PC-3 (cell line): ENCODE measurements at regions not wholly inside any gene's neighbourhood (a gene's known extent, or its start where the extent isn't known, plus 50 kb on each side); places are given as distances from the start of the nearest gene placed in this dataset.
"Not testable (repeated sequence)": the region's sequence is repeated elsewhere in the genome, so short reads cannot be mapped to it uniquely, and the experiment has no call there.

Experiments used
- ATAC-seq: fragments of 200-7000 bp; cut with Tn5 transposase; 2 replicates; pipeline ENCODE4 v1.9.1; 2020; ENCODE audit warnings: mild to moderate bottlenecking, moderate library complexity
- BruUV-seq: library from RNA; stranded (reverse); fragments of 400-500 nt; replicated peaks from 2 replicates; lab custom pipeline; 2021; lab: Mats Ljungman, UMichigan
- CTCF ChIA-PET: fragments of 300-600 bp; sonication (Branson Sonifier 250); formaldehyde crosslinking; loops from one replicate; lab custom pipeline; 2022; ENCODE audit warnings: antibody characterized with exemption; lab: Charles Lee
- POLR2A ChIA-PET: fragments of 300-600 bp; sonication (Branson Sonifier 250); formaldehyde crosslinking; loops from one replicate; lab custom pipeline; 2022; ENCODE audit warnings: antibody characterized with exemption; ENCODE audit not compliant: unreplicated experiment; lab: Charles Lee
- DNase-seq: peaks from one replicate; pipeline ENCODE4 v3.0.0-alpha.2; 2015
- H2AFZ ChIP-seq: fragments of 300-600 bp; sonication (generic); 2 replicates; pipeline ENCODE4 v1.6.0; 2016; ENCODE audit warnings: antibody characterized with exemption, low read length
- H3F3A ChIP-seq: fragments of 300-600 bp; sonication (generic); one replicate; pipeline ENCODE4 v1.6.0; 2017; ENCODE audit warnings: antibody characterized with exemption, low read length, control low read depth, mild to moderate bottlenecking; ENCODE audit not compliant: unreplicated experiment
- H3K27ac ChIP-seq: fragments of 300-600 bp; sonication (generic); 2 replicates; pipeline ENCODE4 v1.5.1; 2016; ENCODE audit warnings: mild to moderate bottlenecking, low read length
- H3K27me3 ChIP-seq: fragments of 300-600 bp; sonication (generic); 2 replicates; pipeline ENCODE4 v1.6.1; 2016; ENCODE audit warnings: low read length, mixed read lengths
- H3K36me3 ChIP-seq: fragments of 300-600 bp; sonication (generic); 2 replicates; pipeline ENCODE4 v1.6.1; 2016; ENCODE audit warnings: low read depth, mixed run types, low read length, mixed read lengths
- H3K4me1 ChIP-seq: fragments of 300-600 bp; sonication (generic); 2 replicates; pipeline ENCODE4 v1.5.1; 2016; ENCODE audit warnings: low read length; ENCODE audit not compliant: insufficient read depth
- H3K4me2 ChIP-seq: fragments of 300-600 bp; sonication (generic); 2 replicates; pipeline ENCODE4 v1.6.0; 2016; ENCODE audit warnings: low read length
- H3K4me3 ChIP-seq: fragments of 300-600 bp; sonication (generic); 2 replicates; pipeline ENCODE4 v1.5.1; 2016; ENCODE audit warnings: mild to moderate bottlenecking, low read length, mixed read lengths
- H3K79me2 ChIP-seq: fragments of 300-600 bp; sonication (generic); 2 replicates; pipeline ENCODE4 v1.6.1; 2017; ENCODE audit warnings: low read length, mixed read lengths
- H3K9ac ChIP-seq: fragments of 300-600 bp; sonication (generic); 2 replicates; pipeline ENCODE4 v1.6.0; 2016; ENCODE audit warnings: mild to moderate bottlenecking, low read length
- H3K9me2 ChIP-seq: fragments of 300-600 bp; sonication (generic); replicated peaks from 2 replicates; pipeline ENCODE4 v1.6.1; 2016; ENCODE audit warnings: mixed run types, low read length, mixed read lengths
- H3K9me3 ChIP-seq: fragments of 300-600 bp; sonication (generic); 2 replicates; pipeline ENCODE4 v1.6.1; 2016; ENCODE audit warnings: low read length, mixed read lengths
- H4K20me1 ChIP-seq: fragments of 300-600 bp; sonication (generic); 2 replicates; pipeline ENCODE4 v1.6.1; 2016; ENCODE audit warnings: low read length, mixed read lengths
- CTCF ChIP-seq: fragments of 300-600 bp; sonication (generic); conservative IDR thresholded peaks from 2 replicates; pipeline ENCODE4 v1.5.1; 2017; ENCODE audit warnings: antibody characterized with exemption, low read depth, mild to moderate bottlenecking, low read length
- intact Hi-C: fragments of 100-400 bp; cut with micrococcal nuclease; formaldehyde crosslinking; loops from 2 replicates; pipeline ENCODE4 v1.9.0; 2023

- H3K4me1 ChIP-seq, H3K9me3 ChIP-seq, H3K27me3 ChIP-seq, BruUV-seq, POLR2A ChIA-PET, H3K36me3 ChIP-seq, H3K27ac ChIP-seq, ATAC-seq, H3F3A ChIP-seq, H2AFZ ChIP-seq, H3K4me2 ChIP-seq, H3K79me2 ChIP-seq, DNase-seq, H3K9ac ChIP-seq, H3K4me3 ChIP-seq, CTCF ChIA-PET, H4K20me1 ChIP-seq, H3K9me2 ChIP-seq: not testable (repeated sequence)
- intact Hi-C loops, result loop anchor here (10.0 kb wide), 1 partner anchor 933 kb away; no protein-coding TSS in a partner anchor
- TF ChIP-seq CTCF, result peak; percentile 25; the same call in 1 of the 2 replicates
Observed at GRCh38 chr3:91287344-91287743, 2179.9 kb downstream of the EPHA3 start.

- H3K27ac ChIP-seq, ATAC-seq, H3K36me3 ChIP-seq, H3K4me1 ChIP-seq, H3K4me3 ChIP-seq, BruUV-seq, H3K79me2 ChIP-seq, DNase-seq, H3K9me2 ChIP-seq, H3K9ac ChIP-seq, H3K9me3 ChIP-seq, H4K20me1 ChIP-seq, H3F3A ChIP-seq, CTCF ChIA-PET, intact Hi-C loops, H3K27me3 ChIP-seq, POLR2A ChIA-PET, H2AFZ ChIP-seq, H3K4me2 ChIP-seq: not testable (repeated sequence)
Observed at GRCh38 chr3:91291388-91291787, 2184.0 kb downstream of the EPHA3 start.
